ENCODE measurements at regions not wholly inside any gene's neighbourhood (a gene's known extent, or its start where the extent isn't known, plus 50 kb on each side); places are given as distances from the start of the nearest gene placed in this dataset.
"Not testable (repeated sequence)": the region's sequence is repeated elsewhere in the genome, so short reads cannot be mapped to it uniquely, and the experiment has no call there.

- ATAC-seq (no peak), DNase-seq (no peak)
These were observed 50.9 kb upstream of the NXT1 start for GRCh38 chr20:23299673-23300050.

GRCh38 chr20:23298926-23299672, 51.5 kb upstream of the NXT1 start:
- DNase-seq (no peak), ATAC-seq (no peak)

- DNase-seq: no peak
- no peak for ATAC-seq
These were observed 52.4 kb upstream of the NXT1 start for GRCh38 chr20:23298155-23298554.

GRCh38 chr20:23296841-23297701, 53.5 kb upstream of the NXT1 start:
- DNase-seq: no peak

GRCh38 chr20:23295934-23296333, 54.7 kb upstream of the NXT1 start:
- DNase-seq (no peak), ATAC-seq (no peak)

More at GRCh38 chr20:23296841-23297701, 53.5 kb upstream of the NXT1 start:
- ATAC-seq: no peak

- ATAC-seq (no peak), DNase-seq (no peak)
These were observed 55.9 kb upstream of the NXT1 start for GRCh38 chr20:23294671-23295070.

GRCh38 chr20:23294166-23294565, 56.4 kb upstream of the NXT1 start:
- DNase-seq (no peak), ATAC-seq (no peak)

GRCh38 chr20:23293689-23294088, 56.9 kb upstream of the NXT1 start:
- no peak for ATAC-seq
- no peak for DNase-seq

GRCh38 chr20:23292311-23292710, 58.3 kb upstream of the NXT1 start:
- not testable (repeated sequence) for DNase-seq, ATAC-seq

GRCh38 chr20:23291575-23292240, 58.9 kb upstream of the NXT1 start:
- no peak for DNase-seq

GRCh38 chr20:23290761-23291574, 59.6 kb upstream of the NXT1 start:
- no peak for DNase-seq
- ATAC-seq: no peak

More at GRCh38 chr20:23291575-23292240, 58.9 kb upstream of the NXT1 start:
- ATAC-seq: no peak

GRCh38 chr20:23289724-23290395, 60.7 kb upstream of the NXT1 start:
- no peak for DNase-seq
- ATAC-seq: no peak

GRCh38 chr20:23289249-23289648, 61.3 kb upstream of the NXT1 start:
- DNase-seq (no peak), ATAC-seq (no peak)

GRCh38 chr20:23287354-23288190, 63.0 kb upstream of the NXT1 start:
- ATAC-seq (no peak), DNase-seq (no peak)

GRCh38 chr20:23286346-23286745, 64.2 kb upstream of the NXT1 start:
- no peak for DNase-seq
- ATAC-seq: no peak

GRCh38 chr20:23285536-23285935, 65.1 kb upstream of the NXT1 start:
- ATAC-seq (no peak), DNase-seq (no peak)

- ATAC-seq (no peak), DNase-seq (no peak)
These were observed 66.6 kb upstream of the NXT1 start for GRCh38 chr20:23284009-23284408.

GRCh38 chr20:23283096-23283850, 67.3 kb upstream of the NXT1 start:
- DNase-seq (no peak), ATAC-seq (no peak)

- DNase-seq (no peak), ATAC-seq (no peak)
These were observed 68.0 kb upstream of the NXT1 start for GRCh38 chr20:23282546-23282945.

- ATAC-seq (no peak), DNase-seq (no peak)
These were observed 68.5 kb upstream of the NXT1 start for GRCh38 chr20:23282111-23282510.

All from stimulated activated naive CD8-positive, alpha-beta T cell treated with anti-CD3 and anti-CD28 coated beads, Interleukin-15, Interleukin-2, amounts not matched to agents 100 U/mL and 50 U/mL, for 24 hours (primary cell).